ENCODE measurements at regions not wholly inside any gene's neighbourhood (a gene's known extent, or its start where the extent isn't known, plus 50 kb on each side); places are given as distances from the start of the nearest gene placed in this dataset.
A peak's percentile ranks its signal among the peaks of the same experiment; 100 is the strongest.

GRCh38 chr2:109702250-109702985 lies 88.3 kb downstream of the SOWAHC start:
- H3K9ac ChIP-seq (ENCODE audit: low read depth in 1 of 2, low read length in 2 of 2) = peak overlapping the region; percentile 21 to 32
- H3K27me3 ChIP-seq (ENCODE audit: control insufficient read depth in 2 of 2, insufficient read depth in 2 of 2, low read length in 2 of 2) = no peaks in the 10 kb centered on the region
- H3K36me3 ChIP-seq (ENCODE audit: control insufficient read depth in 2 of 2, insufficient read depth in 2 of 2, low read length in 2 of 2) = no peaks in the 10 kb centered on the region
- peak overlapping the region; percentile 1 to 48 for H3K4me3 ChIP-seq (ENCODE audit: low read length in 2 of 2)
- H3K27ac ChIP-seq (ENCODE audit: low read depth in 2 of 2, low read length in 2 of 2) = peak overlapping the region; percentile 84 to 91
- H3K9me3 ChIP-seq (ENCODE audit: control insufficient read depth in 2 of 2, low read length in 2 of 2) = no peaks in the 10 kb centered on the region
- peaks cover 22 to 31% of the 10 kb centered on the region in 2 donors for H3K4me1 ChIP-seq (ENCODE audit: control insufficient read depth in 2 of 2, insufficient read depth in 2 of 2, low read length in 2 of 2)

DNA sequence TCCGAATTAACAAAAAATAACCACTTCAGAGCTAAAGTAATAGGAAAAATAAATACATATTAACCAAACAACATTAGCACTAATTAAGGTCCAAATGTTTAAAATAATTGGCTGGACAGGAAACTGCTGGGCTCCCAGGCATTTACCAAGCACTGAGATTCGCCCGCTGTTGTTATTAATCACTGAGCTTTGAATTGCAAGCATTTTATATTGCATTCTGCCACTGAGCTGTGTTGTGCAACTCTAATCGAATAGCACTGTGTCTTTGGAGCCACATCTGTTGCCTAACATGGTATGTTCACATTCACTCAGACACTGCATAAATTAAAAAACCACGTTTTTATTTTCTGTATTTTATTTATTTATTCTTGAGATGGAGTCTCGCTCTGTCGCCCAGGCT lies 88.9 kb downstream of the SOWAHC start:
- peak overlapping the region; percentile 9 to 34 for H3K27ac ChIP-seq (ENCODE audit: low read depth in 2 of 2, low read length in 2 of 2)
- no peak overlapping the region for H3K4me3 ChIP-seq (ENCODE audit: low read length in 2 of 2)
- no peaks in the 10 kb centered on the region for H3K36me3 ChIP-seq (ENCODE audit: control insufficient read depth in 2 of 2, insufficient read depth in 2 of 2, low read length in 2 of 2)
- no peak overlapping the region for H3K9ac ChIP-seq (ENCODE audit: low read depth in 1 of 2, low read length in 2 of 2)
- no peaks in the 10 kb centered on the region for H3K27me3 ChIP-seq (ENCODE audit: control insufficient read depth in 2 of 2, insufficient read depth in 2 of 2, low read length in 2 of 2)
- H3K9me3 ChIP-seq (ENCODE audit: control insufficient read depth in 2 of 2, low read length in 2 of 2) = no peaks in the 10 kb centered on the region
- H3K4me1 ChIP-seq (ENCODE audit: control insufficient read depth in 2 of 2, insufficient read depth in 2 of 2, low read length in 2 of 2) = peaks cover 22 to 31% of the 10 kb centered on the region in 2 donors

DNA sequence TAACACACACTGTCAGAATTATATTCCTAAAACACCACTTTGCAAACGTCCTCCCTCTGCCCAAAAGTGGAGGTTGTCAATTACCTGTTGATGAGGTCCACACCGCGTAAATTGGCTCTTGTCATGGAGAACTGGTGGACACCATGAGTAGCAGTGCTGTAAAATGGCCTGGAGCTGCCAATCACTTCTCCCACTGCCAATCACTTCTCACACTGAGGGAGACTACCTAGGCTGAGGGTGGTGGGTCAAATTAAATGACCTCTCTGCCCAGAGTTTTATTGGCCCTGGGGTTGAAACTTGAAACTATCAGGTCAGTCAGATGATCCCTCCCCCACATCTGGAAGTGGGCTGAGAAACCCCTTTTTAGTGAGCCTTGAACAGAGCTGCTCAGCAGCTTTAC lies 89.6 kb downstream of the SOWAHC start:
- Histone ChIP-seq H3K9me3 (ENCODE audit: control insufficient read depth in 2 of 2, low read length in 2 of 2) (no peaks in the 10 kb centered on the region), H3K4me3 (ENCODE audit: low read length in 2 of 2) (no peak overlapping the region), H3K36me3 (ENCODE audit: control insufficient read depth in 2 of 2, insufficient read depth in 2 of 2, low read length in 2 of 2) (no peaks in the 10 kb centered on the region), H3K4me1 (ENCODE audit: control insufficient read depth in 2 of 2, insufficient read depth in 2 of 2, low read length in 2 of 2) (peaks cover 22 to 31% of the 10 kb centered on the region in 2 donors), H3K9ac (ENCODE audit: low read depth in 1 of 2, low read length in 2 of 2) (no peak overlapping the region), H3K27me3 (ENCODE audit: control insufficient read depth in 2 of 2, insufficient read depth in 2 of 2, low read length in 2 of 2) (no peaks in the 10 kb centered on the region), H3K27ac (ENCODE audit: low read depth in 2 of 2, low read length in 2 of 2) (peak overlapping the region; percentile 22 to 23)

- Histone ChIP-seq H3K4me3 (ENCODE audit: low read length in 2 of 2) (no peak overlapping the region), H3K27ac (ENCODE audit: low read depth in 2 of 2, low read length in 2 of 2) (no peak overlapping the region), H3K4me1 (ENCODE audit: control insufficient read depth in 2 of 2, insufficient read depth in 2 of 2, low read length in 2 of 2) (peaks cover 3 to 19% of the 10 kb centered on the region in 2 donors), H3K9me3 (ENCODE audit: control insufficient read depth in 2 of 2, low read length in 2 of 2) (no peaks in the 10 kb centered on the region), H3K36me3 (ENCODE audit: control insufficient read depth in 2 of 2, insufficient read depth in 2 of 2, low read length in 2 of 2) (no peaks in the 10 kb centered on the region), H3K9ac (ENCODE audit: low read depth in 1 of 2, low read length in 2 of 2) (no peak overlapping the region), H3K27me3 (ENCODE audit: control insufficient read depth in 2 of 2, insufficient read depth in 2 of 2, low read length in 2 of 2) (no peaks in the 10 kb centered on the region)
Measured at GRCh38 chr2:109707281-109708147, 86.6 kb upstream of the RGPD5 start.

- no peak overlapping the region for H3K9ac ChIP-seq (ENCODE audit: low read depth in 1 of 2, low read length in 2 of 2)
- H3K36me3 ChIP-seq (ENCODE audit: control insufficient read depth in 2 of 2, insufficient read depth in 2 of 2, low read length in 2 of 2) = no peaks in the 10 kb centered on the region
- no peaks in the 10 kb centered on the region for H3K27me3 ChIP-seq (ENCODE audit: control insufficient read depth in 2 of 2, insufficient read depth in 2 of 2, low read length in 2 of 2)
- no peaks in the 10 kb centered on the region for H3K9me3 ChIP-seq (ENCODE audit: control insufficient read depth in 2 of 2, low read length in 2 of 2)
- H3K4me1 ChIP-seq (ENCODE audit: control insufficient read depth in 2 of 2, insufficient read depth in 2 of 2, low read length in 2 of 2) = peaks cover 3 to 19% of the 10 kb centered on the region in 2 donors
- no peak overlapping the region for H3K27ac ChIP-seq (ENCODE audit: low read depth in 2 of 2, low read length in 2 of 2)
- H3K4me3 ChIP-seq (ENCODE audit: low read length in 2 of 2) = no peak overlapping the region
Measured at GRCh38 chr2:109710505-109711229, 83.4 kb upstream of the RGPD5 start.

DNA sequence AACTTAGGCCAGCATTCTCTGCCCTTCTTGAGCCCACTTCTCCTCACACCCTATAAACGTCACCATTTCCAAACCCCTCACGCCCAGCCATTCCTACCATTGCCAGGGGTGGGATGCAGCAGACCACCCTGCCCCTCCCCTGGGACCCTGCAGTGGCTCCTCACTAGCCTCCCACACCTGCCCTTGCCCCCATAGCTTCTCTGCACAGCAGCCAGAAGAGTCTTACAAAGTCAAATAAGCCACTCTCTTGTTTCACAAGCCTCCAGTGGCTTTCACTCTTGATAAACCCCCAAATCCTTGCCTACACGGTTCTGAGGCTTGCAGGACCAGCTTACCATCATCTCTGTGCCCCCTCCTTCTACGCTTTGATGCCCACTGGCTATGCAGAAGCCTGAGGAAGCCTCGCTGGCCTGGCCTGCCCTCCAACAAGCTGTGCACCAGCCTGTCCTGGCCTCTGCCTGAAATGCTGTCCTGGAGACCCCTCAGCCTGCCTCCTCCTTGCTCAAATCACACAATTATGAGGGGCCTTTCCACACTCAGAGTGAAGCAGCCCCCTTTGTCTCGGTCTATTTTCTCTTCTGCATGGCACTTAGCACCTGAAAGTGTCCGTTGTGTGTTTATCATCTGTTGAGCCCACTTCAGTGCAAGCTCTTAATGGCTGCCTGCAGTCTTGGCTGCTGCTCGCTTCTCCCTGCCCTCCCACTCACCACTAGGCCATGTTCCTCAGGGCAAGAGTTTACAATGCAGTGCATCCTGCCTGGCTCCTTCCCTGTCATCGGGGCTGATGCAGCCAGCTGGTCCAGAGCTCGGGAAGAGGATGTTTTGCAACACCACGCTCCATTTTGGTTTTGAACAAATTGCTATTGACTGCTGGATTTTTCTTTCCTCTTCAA lies 82.6 kb upstream of the RGPD5 start:
- H3K27me3 ChIP-seq (ENCODE audit: control insufficient read depth in 2 of 2, insufficient read depth in 2 of 2, low read length in 2 of 2) = no peaks in the 10 kb centered on the region
- no peaks in the 10 kb centered on the region for H3K9me3 ChIP-seq (ENCODE audit: control insufficient read depth in 2 of 2, low read length in 2 of 2)
- no peak overlapping the region for H3K27ac ChIP-seq (ENCODE audit: low read depth in 2 of 2, low read length in 2 of 2)
- H3K4me1 ChIP-seq (ENCODE audit: control insufficient read depth in 2 of 2, insufficient read depth in 2 of 2, low read length in 2 of 2) = peaks cover 4 to 19% of the 10 kb centered on the region in 2 donors
- H3K9ac ChIP-seq (ENCODE audit: low read depth in 1 of 2, low read length in 2 of 2) = no peak overlapping the region
- no peaks in the 10 kb centered on the region for H3K36me3 ChIP-seq (ENCODE audit: control insufficient read depth in 2 of 2, insufficient read depth in 2 of 2, low read length in 2 of 2)
- no peak overlapping the region for H3K4me3 ChIP-seq (ENCODE audit: low read length in 2 of 2)

DNA sequence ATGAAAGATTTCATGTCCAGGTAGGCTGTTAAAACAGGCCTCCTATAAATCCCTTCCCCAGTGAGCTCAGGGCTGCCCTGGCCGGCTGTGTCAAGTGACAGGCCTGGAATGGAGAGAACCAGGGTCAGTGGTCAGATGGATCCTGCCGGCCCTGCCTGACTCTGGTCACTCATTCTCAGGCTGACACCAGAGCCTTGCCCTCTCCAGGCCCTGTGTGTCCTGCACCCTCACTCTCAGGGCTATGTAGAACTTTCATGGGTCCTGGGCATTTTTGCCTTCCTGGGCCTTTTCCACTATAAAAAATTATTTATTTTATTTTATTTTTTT lies 82.0 kb upstream of the RGPD5 start:
- H3K27ac ChIP-seq (ENCODE audit: low read depth in 2 of 2, low read length in 2 of 2) = no peak overlapping the region
- no peaks in the 10 kb centered on the region for H3K9me3 ChIP-seq (ENCODE audit: control insufficient read depth in 2 of 2, low read length in 2 of 2)
- no peaks in the 10 kb centered on the region for H3K36me3 ChIP-seq (ENCODE audit: control insufficient read depth in 2 of 2, insufficient read depth in 2 of 2, low read length in 2 of 2)
- H3K9ac ChIP-seq (ENCODE audit: low read depth in 1 of 2, low read length in 2 of 2) = no peak overlapping the region
- no peak overlapping the region for H3K4me3 ChIP-seq (ENCODE audit: low read length in 2 of 2)
- no peaks in the 10 kb centered on the region for H3K27me3 ChIP-seq (ENCODE audit: control insufficient read depth in 2 of 2, insufficient read depth in 2 of 2, low read length in 2 of 2)
- H3K4me1 ChIP-seq (ENCODE audit: control insufficient read depth in 2 of 2, insufficient read depth in 2 of 2, low read length in 2 of 2) = peaks cover 7 to 22% of the 10 kb centered on the region in 2 donors

- Histone ChIP-seq H3K9ac (ENCODE audit: low read depth in 1 of 2, low read length in 2 of 2) (no peak overlapping the region), H3K9me3 (ENCODE audit: control insufficient read depth in 2 of 2, low read length in 2 of 2) (no peaks in the 10 kb centered on the region), H3K27me3 (ENCODE audit: control insufficient read depth in 2 of 2, insufficient read depth in 2 of 2, low read length in 2 of 2) (no peaks in the 10 kb centered on the region)
Measured at GRCh38 chr2:109712746-109713145, 81.4 kb upstream of the RGPD5 start.

GRCh38 chr2:109715313-109715805 lies 78.7 kb upstream of the RGPD5 start:
- Histone ChIP-seq H3K36me3 (ENCODE audit: control insufficient read depth in 2 of 2, insufficient read depth in 2 of 2, low read length in 2 of 2) (no peaks in the 10 kb centered on the region), H3K4me3 (ENCODE audit: low read length in 2 of 2) (no peak overlapping the region), H3K9me3 (ENCODE audit: control insufficient read depth in 2 of 2, low read length in 2 of 2) (no peaks in the 10 kb centered on the region), H3K4me1 (ENCODE audit: control insufficient read depth in 2 of 2, insufficient read depth in 2 of 2, low read length in 2 of 2) (peaks cover 7 to 12% of the 10 kb centered on the region in 2 donors), H3K27me3 (ENCODE audit: control insufficient read depth in 2 of 2, insufficient read depth in 2 of 2, low read length in 2 of 2) (no peaks in the 10 kb centered on the region), H3K27ac (ENCODE audit: low read depth in 2 of 2, low read length in 2 of 2) (no peak overlapping the region), H3K9ac (ENCODE audit: low read depth in 1 of 2, low read length in 2 of 2) (no peak overlapping the region)

More at GRCh38 chr2:109712746-109713145, 81.4 kb upstream of the RGPD5 start:
- no peaks in the 10 kb centered on the region for H3K36me3 ChIP-seq (ENCODE audit: control insufficient read depth in 2 of 2, insufficient read depth in 2 of 2, low read length in 2 of 2)
- no peak overlapping the region for H3K27ac ChIP-seq (ENCODE audit: low read depth in 2 of 2, low read length in 2 of 2)
- H3K4me3 ChIP-seq (ENCODE audit: low read length in 2 of 2) = no peak overlapping the region
- peaks cover 7 to 22% of the 10 kb centered on the region in 2 donors for H3K4me1 ChIP-seq (ENCODE audit: control insufficient read depth in 2 of 2, insufficient read depth in 2 of 2, low read length in 2 of 2)

Measured in mucosa of rectum (tissue), 2 donors.